ENCODE measurements at regions not wholly inside any gene's neighbourhood (a gene's known extent, or its start where the extent isn't known, plus 50 kb on each side); places are given as distances from the start of the nearest gene placed in this dataset.

- H3K27ac ChIP-seq, result no peak overlapping the region
- TF ChIP-seq, protein P1, sequence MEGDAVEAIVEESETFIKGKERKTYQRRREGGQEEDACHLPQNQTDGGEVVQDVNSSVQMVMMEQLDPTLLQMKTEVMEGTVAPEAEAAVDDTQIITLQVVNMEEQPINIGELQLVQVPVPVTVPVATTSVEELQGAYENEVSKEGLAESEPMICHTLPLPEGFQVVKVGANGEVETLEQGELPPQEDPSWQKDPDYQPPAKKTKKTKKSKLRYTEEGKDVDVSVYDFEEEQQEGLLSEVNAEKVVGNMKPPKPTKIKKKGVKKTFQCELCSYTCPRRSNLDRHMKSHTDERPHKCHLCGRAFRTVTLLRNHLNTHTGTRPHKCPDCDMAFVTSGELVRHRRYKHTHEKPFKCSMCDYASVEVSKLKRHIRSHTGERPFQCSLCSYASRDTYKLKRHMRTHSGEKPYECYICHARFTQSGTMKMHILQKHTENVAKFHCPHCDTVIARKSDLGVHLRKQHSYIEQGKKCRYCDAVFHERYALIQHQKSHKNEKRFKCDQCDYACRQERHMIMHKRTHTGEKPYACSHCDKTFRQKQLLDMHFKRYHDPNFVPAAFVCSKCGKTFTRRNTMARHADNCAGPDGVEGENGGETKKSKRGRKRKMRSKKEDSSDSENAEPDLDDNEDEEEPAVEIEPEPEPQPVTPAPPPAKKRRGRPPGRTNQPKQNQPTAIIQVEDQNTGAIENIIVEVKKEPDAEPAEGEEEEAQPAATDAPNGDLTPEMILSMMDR (conservative IDR thresholded peaks at IDR 0.05), result no peak
Measured at GRCh38 chr14:97264516-97265230, 467.5 kb downstream of the VRK1 start.

DNA sequence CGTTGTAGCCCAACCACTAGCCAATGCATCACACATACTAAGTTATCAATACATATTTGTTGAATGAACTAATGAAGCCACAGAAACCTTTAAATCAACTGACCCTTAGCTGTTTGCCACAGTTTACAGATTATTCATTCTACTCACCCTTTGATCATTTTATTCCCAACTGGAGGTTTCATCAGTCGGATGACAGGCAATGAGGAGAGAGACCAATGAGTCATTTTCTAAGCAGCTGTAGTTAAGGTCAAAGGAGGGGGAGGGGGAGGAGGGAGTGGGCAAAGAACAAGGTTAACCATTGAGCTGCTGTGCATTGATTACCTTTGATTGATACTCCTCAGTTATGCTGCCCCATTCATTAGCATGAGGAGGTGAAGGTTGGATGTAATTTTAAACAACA, 469.5 kb downstream of the VRK1 start:
- TF ChIP-seq, protein P1 (conservative IDR thresholded peaks at IDR 0.05), result no peak
- H3K27ac ChIP-seq, result no peak overlapping the region

- TF ChIP-seq, protein P1 (conservative IDR thresholded peaks at IDR 0.05), result no peak
- no peak overlapping the region for H3K27ac ChIP-seq
Measured at GRCh38 chr14:97267509-97267908, 470.3 kb downstream of the VRK1 start.

DNA sequence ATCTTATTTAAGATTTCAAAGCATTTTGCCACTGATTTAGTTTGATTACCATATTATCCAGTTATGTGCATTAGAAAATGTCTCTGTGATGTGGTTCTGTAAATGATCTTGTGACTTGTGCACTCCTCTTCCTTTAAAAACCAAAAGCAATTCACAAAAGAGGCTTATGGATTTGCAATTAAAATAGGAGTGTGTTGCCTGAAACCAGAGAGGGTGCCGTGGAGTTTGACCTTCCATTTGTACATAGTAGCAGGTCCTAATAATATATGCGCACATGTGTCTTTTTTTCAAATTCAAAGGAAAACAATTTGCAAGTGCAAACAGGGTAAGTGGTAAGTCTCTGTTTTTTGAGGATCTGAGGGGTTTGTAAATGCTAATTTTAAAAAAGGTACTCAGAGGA, 470.9 kb downstream of the VRK1 start:
- TF ChIP-seq, protein P1 (conservative IDR thresholded peaks at IDR 0.05), result no peak

DNA sequence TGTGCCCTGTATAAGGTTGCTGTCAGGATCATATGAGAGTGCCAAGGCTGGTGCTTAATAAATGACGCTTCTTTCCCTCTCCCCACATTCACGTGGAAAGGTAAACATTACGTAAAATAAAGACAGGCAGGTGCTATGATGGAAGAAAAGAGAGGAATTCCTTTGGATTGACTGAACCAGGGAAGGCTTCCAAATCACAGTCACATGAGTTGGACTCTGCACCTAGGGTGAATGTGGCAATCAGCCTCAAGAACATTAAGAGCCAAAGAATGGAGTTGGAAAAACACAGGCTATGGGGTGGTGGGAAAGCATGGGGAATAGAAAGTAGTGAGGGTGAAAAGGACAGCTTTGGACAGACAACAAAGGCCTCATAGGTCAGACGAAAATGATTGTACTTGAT, 473.1 kb downstream of the VRK1 start:
- no peak overlapping the region for H3K27ac ChIP-seq
- TF ChIP-seq, protein P1 (conservative IDR thresholded peaks at IDR 0.05), result no peak

More for the DNA sequence above, 470.9 kb downstream of the VRK1 start:
- H3K27ac ChIP-seq, result no peak overlapping the region

- TF ChIP-seq, protein P1 (conservative IDR thresholded peaks at IDR 0.05), result no peak
- no peak overlapping the region for H3K27ac ChIP-seq
Measured at GRCh38 chr14:97271451-97271960, 474.3 kb downstream of the VRK1 start.

GRCh38 chr14:97273540-97273939, 476.4 kb downstream of the VRK1 start:
- TF ChIP-seq, protein P1 (conservative IDR thresholded peaks at IDR 0.05), result peak; percentile 34
- no peak overlapping the region for H3K27ac ChIP-seq
